Cardiac fibroblast (primary cell): ENCODE measurements at regions not wholly inside any gene's neighbourhood (a gene's known extent, or its start where the extent isn't known, plus 50 kb on each side); places are given as distances from the start of the nearest gene placed in this dataset.

ENCODE experiments used
- DNase-seq, 2 donors: peaks; one replicate each; pipeline versions ENCODE4 v3.0.0 to v3.0.0-alpha.2; 2010; ENCODE audit warnings: low read depth in 2 of 2
- H3K4me3 ChIP-seq, 2 donors: replicated peaks in 1 of 2; 1 replicate in 1 of 2; 2 replicates in 1 of 2; pipeline ENCODE4 v1.5.1; 2011; ENCODE audit warnings: low read depth in 2 of 2, low read length in 2 of 2, mild to moderate bottlenecking in 2 of 2, moderate library complexity in 1 of 2
- TF ChIP-seq, protein P1 (sequence below): IDR thresholded peaks from one replicate; pipeline ENCODE4 v1.5.1; 2011; ENCODE audit warnings: low read depth, mild to moderate bottlenecking, low read length, inconsistent platforms

DNA sequence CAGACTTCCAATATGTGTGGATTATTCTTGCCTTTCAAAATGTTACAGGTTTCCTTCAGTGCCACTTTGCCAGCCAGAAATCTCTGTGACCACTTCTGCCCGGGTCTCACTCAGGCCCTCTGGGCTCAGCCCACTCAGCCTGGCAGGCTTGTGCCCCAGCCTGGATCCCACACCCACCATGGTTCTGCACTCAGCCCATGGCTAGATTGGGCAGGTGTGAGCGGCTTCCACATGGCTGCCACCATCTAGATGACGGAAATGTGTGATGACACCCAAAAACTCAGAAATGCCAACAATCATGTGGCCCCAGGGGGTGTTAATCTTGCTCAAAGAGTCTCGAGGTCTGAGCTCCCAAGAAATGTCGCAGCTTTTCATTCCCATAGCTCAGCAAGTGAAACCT is 1097.5 kb upstream of the SLC39A10 start:
- no peak for DNase-seq
- no peak overlapping the region for H3K4me3 ChIP-seq
- TF ChIP-seq, protein P1, sequence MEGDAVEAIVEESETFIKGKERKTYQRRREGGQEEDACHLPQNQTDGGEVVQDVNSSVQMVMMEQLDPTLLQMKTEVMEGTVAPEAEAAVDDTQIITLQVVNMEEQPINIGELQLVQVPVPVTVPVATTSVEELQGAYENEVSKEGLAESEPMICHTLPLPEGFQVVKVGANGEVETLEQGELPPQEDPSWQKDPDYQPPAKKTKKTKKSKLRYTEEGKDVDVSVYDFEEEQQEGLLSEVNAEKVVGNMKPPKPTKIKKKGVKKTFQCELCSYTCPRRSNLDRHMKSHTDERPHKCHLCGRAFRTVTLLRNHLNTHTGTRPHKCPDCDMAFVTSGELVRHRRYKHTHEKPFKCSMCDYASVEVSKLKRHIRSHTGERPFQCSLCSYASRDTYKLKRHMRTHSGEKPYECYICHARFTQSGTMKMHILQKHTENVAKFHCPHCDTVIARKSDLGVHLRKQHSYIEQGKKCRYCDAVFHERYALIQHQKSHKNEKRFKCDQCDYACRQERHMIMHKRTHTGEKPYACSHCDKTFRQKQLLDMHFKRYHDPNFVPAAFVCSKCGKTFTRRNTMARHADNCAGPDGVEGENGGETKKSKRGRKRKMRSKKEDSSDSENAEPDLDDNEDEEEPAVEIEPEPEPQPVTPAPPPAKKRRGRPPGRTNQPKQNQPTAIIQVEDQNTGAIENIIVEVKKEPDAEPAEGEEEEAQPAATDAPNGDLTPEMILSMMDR, result no peak

DNA sequence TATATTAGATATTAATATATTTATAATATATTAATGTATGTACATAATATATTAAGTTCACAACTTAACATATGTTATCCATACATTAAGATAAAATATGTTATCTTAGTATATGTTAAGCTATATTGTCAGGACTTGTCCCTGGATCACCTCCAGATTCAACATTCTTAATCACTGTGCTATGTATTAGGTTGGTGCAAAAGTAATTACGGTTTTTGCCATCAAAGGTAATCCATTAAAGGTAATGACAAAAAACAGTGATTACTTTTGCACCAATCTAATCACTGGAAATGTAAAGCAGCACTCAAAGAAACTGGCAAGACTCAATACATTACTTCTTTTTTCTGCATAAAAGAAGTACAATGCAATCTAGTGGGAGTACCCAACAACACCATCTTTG is 1099.0 kb upstream of the SLC39A10 start:
- no peak overlapping the region for H3K4me3 ChIP-seq
- DNase-seq, result no peak
- TF ChIP-seq, protein P1, result no peak

DNA sequence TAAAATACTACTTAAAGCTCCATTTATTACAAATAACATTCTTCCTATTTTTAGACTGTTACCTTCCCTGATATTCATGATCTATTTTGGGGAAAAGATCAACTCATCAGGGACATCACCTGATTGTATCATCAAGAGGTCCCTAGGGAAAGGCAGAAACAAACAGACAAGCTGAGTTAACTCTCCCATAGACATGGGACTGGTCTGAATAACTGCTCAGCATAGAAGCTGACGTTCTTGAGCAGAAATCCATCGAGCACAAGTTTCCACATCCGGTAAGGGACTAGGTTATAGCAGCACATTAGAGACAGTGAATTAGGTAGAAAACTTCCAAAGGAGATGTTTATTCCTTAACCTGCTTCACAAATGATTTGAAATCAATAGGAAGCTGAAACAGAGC is 1100.4 kb upstream of the SLC39A10 start:
- TF ChIP-seq, protein P1, result no peak
- no peak overlapping the region for H3K4me3 ChIP-seq
- no peak for DNase-seq

DNA sequence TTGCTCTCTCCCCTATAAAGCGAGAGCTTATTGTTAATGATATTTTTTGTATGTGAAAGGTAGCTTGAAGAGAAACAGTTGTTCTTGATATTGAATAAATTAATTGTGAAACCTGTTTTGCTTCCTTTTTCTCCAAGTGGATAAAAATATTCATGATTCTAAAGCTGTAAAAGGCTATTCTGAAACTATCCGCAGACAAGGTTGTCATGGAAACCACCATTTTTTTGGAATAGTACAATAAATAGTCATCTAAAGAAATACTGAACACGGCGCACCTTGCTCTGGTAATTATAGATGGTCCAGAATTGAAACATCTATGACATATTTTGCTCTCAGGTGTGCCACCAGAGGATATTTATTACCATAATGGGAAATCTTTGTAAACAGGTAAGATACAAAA is 1103.0 kb upstream of the SLC39A10 start:
- DNase-seq, result no peak
- TF ChIP-seq, protein P1, result no peak
- H3K4me3 ChIP-seq, result no peak overlapping the region

DNA sequence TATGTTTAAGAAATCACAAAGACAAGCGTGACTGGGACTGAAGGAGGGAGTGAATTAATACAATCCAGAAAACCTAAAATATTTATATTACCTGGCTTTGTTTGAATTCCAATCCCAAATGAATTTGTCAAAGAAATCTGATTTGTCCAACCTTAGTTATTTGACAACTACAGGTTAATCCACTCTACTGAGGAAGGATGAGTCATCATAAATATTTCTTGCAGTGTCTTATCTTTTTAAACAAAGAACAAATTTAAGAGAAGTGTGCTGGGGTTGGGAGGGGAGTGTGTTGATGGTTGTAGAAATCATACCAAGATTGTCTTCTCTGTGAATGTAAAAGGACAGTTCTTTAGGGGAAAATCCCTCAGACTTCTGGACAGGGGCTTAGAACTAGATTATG is 1106.3 kb upstream of the SLC39A10 start:
- no peak overlapping the region for H3K4me3 ChIP-seq
- TF ChIP-seq, protein P1, result no peak
- no peak for DNase-seq

DNA sequence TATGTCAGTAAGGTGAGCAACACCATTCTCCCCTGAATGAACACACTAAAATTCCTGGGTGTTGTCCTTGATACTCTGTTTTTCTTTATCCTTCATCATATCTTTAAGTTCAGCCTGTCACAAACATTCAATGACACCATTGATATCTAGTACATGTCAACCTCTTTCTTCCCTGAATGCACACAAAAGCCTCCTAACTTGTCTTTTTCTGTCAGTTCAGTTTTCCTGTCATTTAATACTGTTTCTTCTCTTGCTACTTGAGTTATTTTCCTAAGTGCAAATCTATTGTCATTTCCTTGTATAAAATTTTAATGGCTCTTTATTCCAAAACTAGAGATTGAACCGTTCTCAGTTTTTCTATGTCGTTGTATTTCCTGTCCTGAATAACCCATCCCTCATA is 1107.6 kb upstream of the SLC39A10 start:
- H3K4me3 ChIP-seq, result no peak overlapping the region
- DNase-seq, result no peak
- TF ChIP-seq, protein P1, result no peak

DNA sequence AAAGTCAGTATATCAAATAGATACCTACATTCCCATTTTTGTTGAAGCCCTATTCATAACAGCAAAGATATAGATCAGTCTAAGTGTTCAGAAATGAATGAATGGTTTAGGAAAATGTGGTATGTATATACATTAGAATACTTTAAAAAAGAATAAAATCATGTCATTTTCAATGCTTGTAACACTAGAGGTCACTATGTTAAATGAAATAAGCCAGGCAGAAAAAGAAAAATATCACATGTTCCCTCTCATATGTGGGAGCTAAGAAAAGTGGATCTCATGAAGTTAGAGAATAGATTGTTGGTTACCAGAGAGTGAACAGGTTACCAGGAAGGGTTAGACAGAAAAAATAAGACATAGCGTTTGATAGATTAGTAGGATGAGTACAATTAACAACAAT is 1111.0 kb upstream of the SLC39A10 start:
- peak; percentile 3 to 22 for DNase-seq
- TF ChIP-seq, protein P1, result no peak

More for the DNA sequence above, 1111.0 kb upstream of the SLC39A10 start:
- no peak overlapping the region for H3K4me3 ChIP-seq
